GM12878 (cell line): ENCODE measurements at regions not wholly inside any gene's neighbourhood (a gene's known extent, or its start where the extent isn't known, plus 50 kb on each side); places are given as distances from the start of the nearest gene placed in this dataset.

Source experiments
- ATAC-seq: fragments of 200-7000 bp; cut with Tn5 transposase; 3 replicates; pipeline ENCODE4 v1.9.1; 2020; ENCODE audit warnings: mild to moderate bottlenecking, moderate library complexity
- BruUV-seq: library from RNA; stranded (reverse); fragments of 400-500 nt; replicated peaks from 2 replicates; lab custom pipeline; 2021; lab: Mats Ljungman, UMichigan
- CTCF ChIA-PET: fragments of 300-600 bp; sonication (Branson Sonifier 250); formaldehyde crosslinking; extraction: SDS; loops from one replicate; lab custom pipeline; 2021; ENCODE audit warnings: inconsistent platforms; lab: Yijun Ruan, JAX
- POLR2A ChIA-PET: fragments of 350-600 bp; formaldehyde crosslinking; extraction: SDS; loops from one replicate; lab custom pipeline; 2021; ENCODE audit warnings: inconsistent platforms; lab: Charles Lee
- RAD21 ChIA-PET: fragments of 300-600 bp; sonication (Branson Sonifier 250); formaldehyde crosslinking; loops from one replicate; lab custom pipeline; 2023; ENCODE audit warnings: antibody characterized with exemption; ENCODE audit not compliant: unreplicated experiment; lab: Charles Lee
- SMC1A ChIA-PET: fragments of 300-600 bp; sonication (Branson Sonifier 250); formaldehyde crosslinking; loops from one replicate; lab custom pipeline; 2023; ENCODE audit not compliant: unreplicated experiment, uncharacterized antibody; lab: Charles Lee
- DNase-seq: peaks from one replicate; pipeline ENCODE4 v3.0.0-alpha.2; 2011; ENCODE audit warnings: low read depth, low spot score
- FAIRE-seq: peaks from 3 replicates; lab custom pipeline; 2011; peaks lifted over from hg19 to GRCh38; lab: Jason Lieb, UNC
- H2AFZ ChIP-seq: 2 replicates; pipeline ENCODE4 v1.6.0; 2011; ENCODE audit warnings: low read depth, low read length, control low read depth; ENCODE audit not compliant: control insufficient read depth
- H3K27ac ChIP-seq: 2 replicates; pipeline ENCODE4 v1.5.1; 2011; ENCODE audit warnings: control low read depth; ENCODE audit not compliant: control insufficient read depth, insufficient read depth
- H3K27me3 ChIP-seq, 2 experiments: replicated peaks in 1 of 2; 2 replicates each; pipeline versions ENCODE4 v1.6.0 to v1.6.1; 2011; ENCODE audit warnings: low read length in 1 of 2; ENCODE audit not compliant: control insufficient read depth in 2 of 2, insufficient read depth in 2 of 2
- H3K36me3 ChIP-seq, 2 experiments: 2 replicates each; pipeline ENCODE4 v1.5.1; 2011; ENCODE audit warnings: low read length in 1 of 2; ENCODE audit not compliant: control insufficient read depth in 2 of 2, insufficient read depth in 2 of 2
- H3K4me1 ChIP-seq: 2 replicates; pipeline ENCODE4 v1.6.1; 2011; ENCODE audit warnings: mild to moderate bottlenecking, low read length, moderate library complexity, mixed read lengths; ENCODE audit not compliant: control insufficient read depth, insufficient read depth
- H3K4me2 ChIP-seq: 2 replicates; pipeline ENCODE4 v1.6.0; 2011; ENCODE audit warnings: control low read depth; ENCODE audit not compliant: control insufficient read depth, insufficient read depth
- H3K4me3 ChIP-seq: fragments of 200-600 bp; sonication (generic); 2 replicates; pipeline ENCODE4 v1.5.1; 2016
- H3K79me2 ChIP-seq: 2 replicates; pipeline ENCODE4 v1.6.0; 2011; ENCODE audit warnings: low read length; ENCODE audit not compliant: control insufficient read depth, insufficient read depth
- H3K9ac ChIP-seq: 2 replicates; pipeline ENCODE4 v1.8.0; 2011; ENCODE audit warnings: low read length, control low read depth, mixed read lengths; ENCODE audit not compliant: control insufficient read depth, insufficient read depth
- H3K9me3 ChIP-seq: replicated peaks from 3 replicates; pipeline ENCODE4 v1.5.1; 2011; ENCODE audit warnings: mild to moderate bottlenecking, low read length; ENCODE audit not compliant: control insufficient read depth, insufficient read depth
- H4K20me1 ChIP-seq: 2 replicates; pipeline ENCODE4 v1.6.0; 2011; ENCODE audit not compliant: control insufficient read depth, insufficient read depth
- ETV6 ChIP-seq, 2 experiments: fragments of 450-650 bp in 1 of 2; IDR thresholded peaks in 1 of 2; conservative IDR thresholded peaks in 1 of 2; 2 replicates each; pipeline ENCODE4 v1.6.1; 2014; ENCODE audit warnings: antibody characterized with exemption in 1 of 2, borderline replicate concordance in 1 of 2, low read depth in 1 of 2, mild to moderate bottlenecking in 1 of 2, moderate library complexity in 1 of 2
- PAX8 ChIP-seq: fragments of 450-650 bp; IDR thresholded peaks from 2 replicates; pipeline ENCODE4 v1.6.1; 2017; ENCODE audit warnings: mild to moderate bottlenecking, moderate library complexity
- SPI1 ChIP-seq: IDR thresholded peaks from 2 replicates; pipeline ENCODE4 v1.6.1; 2011; ENCODE audit warnings: low read depth, mild to moderate bottlenecking, low read length, moderate library complexity, borderline replicate concordance; ENCODE audit not compliant: insufficient read depth
- ZNF217 ChIP-seq: fragments of 450-650 bp; IDR thresholded peaks from 2 replicates; pipeline ENCODE4 v1.6.1; 2017; ENCODE audit warnings: antibody characterized with exemption, mild to moderate bottlenecking
- ZNF384 ChIP-seq: IDR thresholded peaks from 2 replicates; pipeline ENCODE4 v1.6.1; 2012; ENCODE audit warnings: low read depth, mild to moderate bottlenecking, low read length, improper control_type of control experiment, borderline replicate concordance
- whole genome bisulfite sequencing: methylation state at CpG from one replicate; pipeline ENCODE4 v1.1.6; 2016; ENCODE audit warnings: low lambda C conversion rate; ENCODE audit not compliant: insufficient replicate concordance, insufficient coverage; ENCODE audit errors: missing lambda C conversion rate; 5-methylcytosine and 5-hydroxymethylcytosine counted together
- in situ Hi-C: fragments of 300-500 bp; cut with MboI; formaldehyde crosslinking; loops from 9 replicates; pipeline ENCODE4 v1.14.3; 2018; ENCODE audit warnings: mixed read lengths
- intact Hi-C: fragments of 100-400 bp; cut with micrococcal nuclease; formaldehyde crosslinking; loops from one replicate; pipeline ENCODE4 v1.14.2; 2022; ENCODE audit not compliant: unreplicated experiment
- TF ChIP-seq, protein P1 (sequence below): IDR thresholded peaks from 2 replicates; pipeline ENCODE4 v1.6.1; 2012; ENCODE audit warnings: low read depth, low read length, improper control_type of control experiment
- TF ChIP-seq, protein P2 (sequence below): fragments of 450-650 bp; IDR thresholded peaks from 2 replicates; pipeline ENCODE4 v1.6.1; 2014; ENCODE audit warnings: mild to moderate bottlenecking
- TF ChIP-seq, protein P3 (sequence below): fragments of 450-650 bp; formaldehyde crosslinking; IDR thresholded peaks from 2 replicates; pipeline ENCODE4 v1.5.0; 2022; ENCODE audit warnings: mild to moderate bottlenecking, missing genetic modification characterization

DNA sequence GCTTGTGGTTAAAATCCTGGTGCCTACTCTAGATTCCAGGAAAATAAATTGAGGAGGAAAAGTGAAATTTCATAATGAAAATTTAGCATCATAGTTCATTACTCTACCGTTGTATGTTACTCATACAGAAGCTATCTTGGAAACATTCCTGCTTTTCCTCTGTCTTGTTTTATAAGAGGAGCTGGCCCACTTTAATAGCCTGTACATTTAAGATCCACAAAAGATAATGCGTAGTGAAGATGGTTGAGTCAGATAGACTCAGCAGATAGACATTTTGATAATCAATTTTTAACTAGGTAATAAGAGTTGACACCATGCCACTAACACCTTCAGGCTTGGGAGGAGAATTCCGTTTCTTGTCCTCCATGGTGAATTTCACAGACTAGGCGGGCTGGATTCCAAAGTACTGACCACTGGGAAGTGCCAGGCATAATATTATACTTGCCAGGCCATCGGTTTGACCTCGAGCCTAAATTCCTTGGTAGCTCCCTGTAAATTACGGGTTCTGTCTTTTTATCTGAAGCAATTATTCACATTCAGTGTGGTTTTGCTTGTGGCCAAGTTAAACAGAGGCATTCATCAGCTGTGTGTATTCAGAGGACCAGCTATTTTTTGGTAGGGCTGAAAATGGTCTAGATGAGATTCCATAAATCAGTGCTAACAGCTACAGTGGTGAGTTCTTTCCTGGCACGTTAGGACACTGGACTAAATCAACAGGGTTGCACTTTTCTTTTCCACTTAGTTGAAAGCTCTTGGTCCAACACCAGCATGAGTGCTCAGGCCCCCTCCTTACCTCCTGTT lies 111.9 kb upstream of the KAZN start:
- H3K27me3 ChIP-seq, result no peaks in the 10 kb centered on the region
- ChIA-PET CTCF (no interaction called here), POLR2A (no interaction called here), SMC1A (interaction anchor here (0.5 kb wide), 1 partner anchor 303 kb away, joined by 3 read pairs; no protein-coding TSS in a partner anchor), RAD21 (interaction anchor here (0.6 kb wide), 1 partner anchor 32 kb away, joined by 5 read pairs; no protein-coding TSS in a partner anchor)
- no peak overlapping the region for H3K4me3 ChIP-seq
- H3K36me3 ChIP-seq, result no peaks in the 10 kb centered on the region
- intact Hi-C loops, result no loop called here
- no peaks in the 10 kb centered on the region; the same call in 2 of the 3 replicates for H3K9me3 ChIP-seq
- in situ Hi-C loops, result no loop called here
- H3K27ac ChIP-seq, result no peak overlapping the region
- H2AFZ ChIP-seq, result no peak overlapping the region
- FAIRE-seq (no peak), DNase-seq (no peak), ATAC-seq (no peak)
- no peaks in the 10 kb centered on the region for H3K4me1 ChIP-seq
- no peaks in the 10 kb centered on the region for H4K20me1 ChIP-seq
- TF ChIP-seq ZNF384 (no peak), PAX8 (no peak)
- TF ChIP-seq, protein P1, sequence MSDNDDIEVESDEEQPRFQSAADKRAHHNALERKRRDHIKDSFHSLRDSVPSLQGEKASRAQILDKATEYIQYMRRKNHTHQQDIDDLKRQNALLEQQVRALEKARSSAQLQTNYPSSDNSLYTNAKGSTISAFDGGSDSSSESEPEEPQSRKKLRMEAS, result no peak
- TF ChIP-seq, protein P2, sequence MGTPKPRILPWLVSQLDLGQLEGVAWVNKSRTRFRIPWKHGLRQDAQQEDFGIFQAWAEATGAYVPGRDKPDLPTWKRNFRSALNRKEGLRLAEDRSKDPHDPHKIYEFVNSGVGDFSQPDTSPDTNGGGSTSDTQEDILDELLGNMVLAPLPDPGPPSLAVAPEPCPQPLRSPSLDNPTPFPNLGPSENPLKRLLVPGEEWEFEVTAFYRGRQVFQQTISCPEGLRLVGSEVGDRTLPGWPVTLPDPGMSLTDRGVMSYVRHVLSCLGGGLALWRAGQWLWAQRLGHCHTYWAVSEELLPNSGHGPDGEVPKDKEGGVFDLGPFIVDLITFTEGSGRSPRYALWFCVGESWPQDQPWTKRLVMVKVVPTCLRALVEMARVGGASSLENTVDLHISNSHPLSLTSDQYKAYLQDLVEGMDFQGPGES, result no peak
- H3K4me2 ChIP-seq, result no peak overlapping the region
- 5% methylated on average over 8 of the region's 8 CpGs for WGBS
- no TSS peak for BruUV-seq
- no peaks in the 10 kb centered on the region for H3K79me2 ChIP-seq
- no peak overlapping the region for H3K9ac ChIP-seq

DNA sequence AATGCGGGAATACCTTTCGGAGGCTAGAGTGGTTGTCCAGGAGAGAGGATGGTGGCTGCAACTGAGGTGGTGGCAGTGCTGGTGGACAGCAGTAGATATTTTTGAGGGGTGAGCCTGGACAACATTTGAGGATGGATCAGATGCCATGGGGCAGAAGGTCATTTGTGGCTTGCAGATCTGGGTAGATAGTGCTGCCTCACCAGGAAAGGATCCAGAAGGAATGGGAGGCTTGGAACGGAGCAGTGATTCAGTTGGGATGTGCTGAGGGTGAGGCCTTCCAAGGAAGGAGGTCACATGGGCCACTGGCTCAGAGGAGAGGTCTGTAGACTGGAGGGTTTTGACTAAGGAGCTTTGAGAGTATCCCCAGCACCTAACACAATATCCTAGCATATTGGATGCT lies 110.8 kb upstream of the KAZN start:
- Histone ChIP-seq H3K4me2 (no peak overlapping the region), H3K27me3 (no peaks in the 10 kb centered on the region), H3K36me3 (no peaks in the 10 kb centered on the region), H3K27ac (no peak overlapping the region), H3K4me1 (no peaks in the 10 kb centered on the region), H3K9ac (no peak overlapping the region), H3K4me3 (no peak overlapping the region), H3K79me2 (no peaks in the 10 kb centered on the region), H2AFZ (no peak overlapping the region), H4K20me1 (no peaks in the 10 kb centered on the region), H3K9me3 (no peaks in the 10 kb centered on the region)
- in situ Hi-C loops, result no loop called here
- SMC1A ChIA-PET, result interaction anchor here (0.5 to 0.6 kb wide), 2 partner anchors 12 to 1256 kb away, joined by 3 read pairs; no protein-coding TSS in a partner anchor
- FAIRE-seq, result no peak
- CTCF ChIA-PET, result no interaction called here
- POLR2A ChIA-PET, result interaction anchor here (0.5 kb wide), 1 partner anchor 1470 kb away, joined by 4 read pairs; no protein-coding TSS in a partner anchor
- 55% methylated on average over 3 of the region's 3 CpGs for WGBS
- intact Hi-C loops, result no loop called here
- no TSS peak for BruUV-seq
- DNase-seq, result no peak
- ATAC-seq, result no peak
- RAD21 ChIA-PET, result no interaction called here
- TF ChIP-seq ETV6 (conservative IDR thresholded peaks at IDR 0.05 in 1 of 2, IDR thresholded peaks at IDR 0.05 in 1 of 2; ENCODE audit: borderline replicate concordance in 1 of 2, low read depth in 1 of 2), result no peak
- no peak for TF ChIP-seq SPI1
- no peak for TF ChIP-seq ZNF217
- TF ChIP-seq, protein P3, sequence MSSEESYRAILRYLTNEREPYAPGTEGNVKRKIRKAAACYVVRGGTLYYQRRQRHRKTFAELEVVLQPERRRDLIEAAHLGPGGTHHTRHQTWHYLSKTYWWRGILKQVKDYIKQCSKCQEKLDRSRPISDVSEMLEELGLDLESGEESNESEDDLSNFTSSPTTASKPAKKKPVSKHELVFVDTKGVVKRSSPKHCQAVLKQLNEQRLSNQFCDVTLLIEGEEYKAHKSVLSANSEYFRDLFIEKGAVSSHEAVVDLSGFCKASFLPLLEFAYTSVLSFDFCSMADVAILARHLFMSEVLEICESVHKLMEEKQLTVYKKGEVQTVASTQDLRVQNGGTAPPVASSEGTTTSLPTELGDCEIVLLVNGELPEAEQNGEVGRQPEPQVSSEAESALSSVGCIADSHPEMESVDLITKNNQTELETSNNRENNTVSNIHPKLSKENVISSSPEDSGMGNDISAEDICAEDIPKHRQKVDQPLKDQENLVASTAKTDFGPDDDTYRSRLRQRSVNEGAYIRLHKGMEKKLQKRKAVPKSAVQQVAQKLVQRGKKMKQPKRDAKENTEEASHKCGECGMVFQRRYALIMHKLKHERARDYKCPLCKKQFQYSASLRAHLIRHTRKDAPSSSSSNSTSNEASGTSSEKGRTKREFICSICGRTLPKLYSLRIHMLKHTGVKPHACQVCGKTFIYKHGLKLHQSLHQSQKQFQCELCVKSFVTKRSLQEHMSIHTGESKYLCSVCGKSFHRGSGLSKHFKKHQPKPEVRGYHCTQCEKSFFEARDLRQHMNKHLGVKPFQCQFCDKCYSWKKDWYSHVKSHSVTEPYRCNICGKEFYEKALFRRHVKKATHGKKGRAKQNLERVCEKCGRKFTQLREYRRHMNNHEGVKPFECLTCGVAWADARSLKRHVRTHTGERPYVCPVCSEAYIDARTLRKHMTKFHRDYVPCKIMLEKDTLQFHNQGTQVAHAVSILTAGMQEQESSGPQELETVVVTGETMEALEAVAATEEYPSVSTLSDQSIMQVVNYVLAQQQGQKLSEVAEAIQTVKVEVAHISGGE (CRISPR knock-in tag), result no peak
